ENCODE measurements at regions not wholly inside any gene's neighbourhood (a gene's known extent, or its start where the extent isn't known, plus 50 kb on each side); places are given as distances from the start of the nearest gene placed in this dataset.

- DNase-seq: no peak
- peaks cover 2% of the 10 kb centered on the region for H3K9me3 Mint-ChIP-seq
- H3K4me1 Mint-ChIP-seq: no peaks in the 10 kb centered on the region
- H3K36me3 Mint-ChIP-seq: no peaks in the 10 kb centered on the region
- H3K4me3 Mint-ChIP-seq: no peak overlapping the region
- no peaks in the 10 kb centered on the region for H3K27me3 Mint-ChIP-seq
- CTCF ChIA-PET: no interaction called here
- H3K27ac Mint-ChIP-seq: no peak overlapping the region
Measured at GRCh38 chrX:39550795-39551361, 546.9 kb downstream of the BCOR start.

- Mint-ChIP-seq H3K4me3 (no peak overlapping the region), H3K4me1 (no peaks in the 10 kb centered on the region), H3K9me3 (peaks cover 2% of the 10 kb centered on the region), H3K27me3 (no peaks in the 10 kb centered on the region), H3K27ac (no peak overlapping the region), H3K36me3 (no peaks in the 10 kb centered on the region)
- no peak for DNase-seq
- CTCF ChIA-PET: no interaction called here
Measured at GRCh38 chrX:39551762-39552161, 546.0 kb downstream of the BCOR start.

- Mint-ChIP-seq H3K36me3 (no peaks in the 10 kb centered on the region), H3K27me3 (peaks cover 10% of the 10 kb centered on the region), H3K9me3 (peaks cover 2% of the 10 kb centered on the region), H3K27ac (no peak overlapping the region), H3K4me1 (no peaks in the 10 kb centered on the region), H3K4me3 (no peak overlapping the region)
- CTCF ChIA-PET: no interaction called here
- no peak for DNase-seq
Measured at GRCh38 chrX:39555431-39555830, 542.3 kb downstream of the BCOR start.

GRCh38 chrX:39556056-39556455 lies 541.7 kb downstream of the BCOR start:
- DNase-seq: no peak
- peaks cover 10% of the 10 kb centered on the region for H3K27me3 Mint-ChIP-seq
- no peak overlapping the region for H3K4me3 Mint-ChIP-seq
- H3K9me3 Mint-ChIP-seq: peaks cover 2% of the 10 kb centered on the region
- no peak overlapping the region for H3K27ac Mint-ChIP-seq
- no peaks in the 10 kb centered on the region for H3K36me3 Mint-ChIP-seq
- CTCF ChIA-PET: no interaction called here
- H3K4me1 Mint-ChIP-seq: no peaks in the 10 kb centered on the region

GRCh38 chrX:39559229-39559628 lies 538.5 kb downstream of the BCOR start:
- no peaks in the 10 kb centered on the region for H3K36me3 Mint-ChIP-seq
- peaks cover 10% of the 10 kb centered on the region for H3K27me3 Mint-ChIP-seq
- no peak for DNase-seq
- H3K9me3 Mint-ChIP-seq: no peaks in the 10 kb centered on the region
- CTCF ChIA-PET: no interaction called here
- H3K4me1 Mint-ChIP-seq: no peaks in the 10 kb centered on the region
- H3K27ac Mint-ChIP-seq: no peak overlapping the region
- no peak overlapping the region for H3K4me3 Mint-ChIP-seq

- CTCF ChIA-PET: no interaction called here
- H3K9me3 Mint-ChIP-seq: no peaks in the 10 kb centered on the region
- H3K4me1 Mint-ChIP-seq: no peaks in the 10 kb centered on the region
- DNase-seq: no peak
- no peak overlapping the region for H3K27ac Mint-ChIP-seq
- peaks cover 10% of the 10 kb centered on the region for H3K27me3 Mint-ChIP-seq
- H3K36me3 Mint-ChIP-seq: no peaks in the 10 kb centered on the region
- H3K4me3 Mint-ChIP-seq: no peak overlapping the region
Measured at GRCh38 chrX:39560271-39560670, 537.5 kb downstream of the BCOR start.

- no peaks in the 10 kb centered on the region for H3K36me3 Mint-ChIP-seq
- CTCF ChIA-PET: no interaction called here
- H3K9me3 Mint-ChIP-seq: no peaks in the 10 kb centered on the region
- H3K27me3 Mint-ChIP-seq: peaks cover 6% of the 10 kb centered on the region
- no peak overlapping the region for H3K4me3 Mint-ChIP-seq
- no peak for DNase-seq
- H3K4me1 Mint-ChIP-seq: no peaks in the 10 kb centered on the region
- H3K27ac Mint-ChIP-seq: no peak overlapping the region
Measured at GRCh38 chrX:39563178-39563577, 534.6 kb downstream of the BCOR start.

GRCh38 chrX:39564751-39565150 lies 533.0 kb downstream of the BCOR start:
- DNase-seq: no peak
- Mint-ChIP-seq H3K4me3 (no peak overlapping the region), H3K4me1 (no peaks in the 10 kb centered on the region), H3K27ac (no peak overlapping the region), H3K36me3 (no peaks in the 10 kb centered on the region), H3K9me3 (no peaks in the 10 kb centered on the region), H3K27me3 (no peaks in the 10 kb centered on the region)
- CTCF ChIA-PET: no interaction called here

- Mint-ChIP-seq H3K36me3 (no peaks in the 10 kb centered on the region), H3K27me3 (peaks cover 7% of the 10 kb centered on the region), H3K4me3 (no peak overlapping the region), H3K27ac (no peak overlapping the region), H3K9me3 (no peaks in the 10 kb centered on the region), H3K4me1 (peaks cover 10% of the 10 kb centered on the region)
- CTCF ChIA-PET: no interaction called here
- DNase-seq: no peak
Measured at GRCh38 chrX:39574178-39574577, 523.6 kb downstream of the BCOR start.

- peaks cover 4% of the 10 kb centered on the region for H3K27me3 Mint-ChIP-seq
- H3K4me1 Mint-ChIP-seq: peaks cover 13% of the 10 kb centered on the region
- no peaks in the 10 kb centered on the region for H3K36me3 Mint-ChIP-seq
- DNase-seq: no peak
- H3K9me3 Mint-ChIP-seq: no peaks in the 10 kb centered on the region
- CTCF ChIA-PET: no interaction called here
- no peak overlapping the region for H3K27ac Mint-ChIP-seq
- no peak overlapping the region for H3K4me3 Mint-ChIP-seq
Measured at GRCh38 chrX:39576041-39576872, 521.5 kb downstream of the BCOR start.

- no peak overlapping the region for H3K27ac Mint-ChIP-seq
- peaks cover 13% of the 10 kb centered on the region for H3K4me1 Mint-ChIP-seq
- no peak overlapping the region for H3K4me3 Mint-ChIP-seq
- CTCF ChIA-PET: no interaction called here
- H3K9me3 Mint-ChIP-seq: no peaks in the 10 kb centered on the region
- no peaks in the 10 kb centered on the region for H3K36me3 Mint-ChIP-seq
- peaks cover 4% of the 10 kb centered on the region for H3K27me3 Mint-ChIP-seq
- no peak for DNase-seq
Measured at GRCh38 chrX:39577206-39577984, 520.4 kb downstream of the BCOR start.

- Mint-ChIP-seq H3K36me3 (no peaks in the 10 kb centered on the region), H3K4me3 (no peak overlapping the region), H3K27me3 (peaks cover 4% of the 10 kb centered on the region), H3K9me3 (no peaks in the 10 kb centered on the region), H3K27ac (peak overlapping the region; percentile 45), H3K4me1 (peaks cover 13% of the 10 kb centered on the region)
- DNase-seq: peak; percentile 44
- CTCF ChIA-PET: no interaction called here
Measured at GRCh38 chrX:39577985-39578869, 519.5 kb downstream of the BCOR start.

- CTCF ChIA-PET: no interaction called here
- Mint-ChIP-seq H3K4me1 (peaks cover 13% of the 10 kb centered on the region), H3K9me3 (no peaks in the 10 kb centered on the region), H3K36me3 (no peaks in the 10 kb centered on the region), H3K4me3 (no peak overlapping the region), H3K27me3 (peaks cover 4% of the 10 kb centered on the region), H3K27ac (no peak overlapping the region)
- DNase-seq: no peak
Measured at GRCh38 chrX:39580043-39580442, 517.7 kb downstream of the BCOR start.

- no peak overlapping the region for H3K27ac Mint-ChIP-seq
- H3K36me3 Mint-ChIP-seq: no peaks in the 10 kb centered on the region
- DNase-seq: no peak
- no peak overlapping the region for H3K4me3 Mint-ChIP-seq
- CTCF ChIA-PET: no interaction called here
- peaks cover 13% of the 10 kb centered on the region for H3K4me1 Mint-ChIP-seq
- no peaks in the 10 kb centered on the region for H3K9me3 Mint-ChIP-seq
- H3K27me3 Mint-ChIP-seq: peaks cover 4% of the 10 kb centered on the region
Measured at GRCh38 chrX:39581411-39581810, 516.3 kb downstream of the BCOR start.
